H1 (cell line): ENCODE measurements at regions not wholly inside any gene's neighbourhood (a gene's known extent, or its start where the extent isn't known, plus 50 kb on each side); places are given as distances from the start of the nearest gene placed in this dataset.

ENCODE experiments used
- EGR1 ChIP-seq: IDR thresholded peaks from 2 replicates; pipeline ENCODE4 v1.6.1; 2011; ENCODE audit warnings: low read depth, low read length, borderline replicate concordance
- JUND ChIP-seq: IDR thresholded peaks from 2 replicates; pipeline ENCODE4 v1.6.1; 2011; ENCODE audit warnings: mild to moderate bottlenecking, improper control_type of control experiment, low read length
- SIN3A ChIP-seq, 2 experiments: IDR thresholded peaks in 1 of 2; conservative IDR thresholded peaks in 1 of 2; 2 replicates each; pipeline ENCODE4 v1.6.1; 2011 to 2012; ENCODE audit warnings: low read length in 2 of 2, improper control_type of control experiment in 1 of 2, low read depth in 1 of 2, mild to moderate bottlenecking in 1 of 2
- TF ChIP-seq, protein P1 (sequence below): IDR thresholded peaks from 2 replicates; pipeline ENCODE4 v1.6.1; 2012; ENCODE audit warnings: low read length, inconsistent platforms

DNA sequence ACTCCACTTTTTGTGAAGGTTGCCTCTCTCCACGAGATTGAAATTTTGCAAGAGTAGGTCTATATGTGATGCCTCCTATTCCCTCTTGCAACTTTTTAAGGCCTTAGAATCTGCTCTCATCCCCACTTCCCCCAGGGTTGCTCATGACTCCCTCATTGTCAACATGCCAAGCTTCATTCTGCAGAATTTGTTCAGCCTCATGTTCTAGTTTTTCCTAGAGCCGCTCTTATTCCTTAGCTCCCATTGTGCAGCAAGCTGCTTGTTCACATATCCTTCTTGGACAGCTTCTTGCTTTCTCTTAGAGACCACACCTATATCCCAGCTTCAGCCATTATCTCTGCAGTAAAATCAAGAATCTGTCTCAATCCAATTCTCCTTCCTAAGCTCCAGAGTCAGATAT is 82.4 kb downstream of the CNGA2 start (continued):
- TF ChIP-seq, protein P1, sequence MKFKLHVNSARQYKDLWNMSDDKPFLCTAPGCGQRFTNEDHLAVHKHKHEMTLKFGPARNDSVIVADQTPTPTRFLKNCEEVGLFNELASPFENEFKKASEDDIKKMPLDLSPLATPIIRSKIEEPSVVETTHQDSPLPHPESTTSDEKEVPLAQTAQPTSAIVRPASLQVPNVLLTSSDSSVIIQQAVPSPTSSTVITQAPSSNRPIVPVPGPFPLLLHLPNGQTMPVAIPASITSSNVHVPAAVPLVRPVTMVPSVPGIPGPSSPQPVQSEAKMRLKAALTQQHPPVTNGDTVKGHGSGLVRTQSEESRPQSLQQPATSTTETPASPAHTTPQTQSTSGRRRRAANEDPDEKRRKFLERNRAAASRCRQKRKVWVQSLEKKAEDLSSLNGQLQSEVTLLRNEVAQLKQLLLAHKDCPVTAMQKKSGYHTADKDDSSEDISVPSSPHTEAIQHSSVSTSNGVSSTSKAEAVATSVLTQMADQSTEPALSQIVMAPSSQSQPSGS: no peak
- TF ChIP-seq JUND (no peak), EGR1 (no peak), SIN3A (conservative IDR thresholded peaks at IDR 0.05 in 1 of 2, IDR thresholded peaks at IDR 0.05 in 1 of 2; ENCODE audit: low read depth in 1 of 2, low read length in 2 of 2) (no peak)
- TF ChIP-seq, all 59 proteins: peak for 0
